HL-60 (cell line): ENCODE measurements at regions not wholly inside any gene's neighbourhood (a gene's known extent, or its start where the extent isn't known, plus 50 kb on each side); places are given as distances from the start of the nearest gene placed in this dataset.
"Not testable (repeated sequence)": the region's sequence is repeated elsewhere in the genome, so short reads cannot be mapped to it uniquely, and the experiment has no call there.

ENCODE experiments used
- DNase-seq, 2 experiments: peaks; one replicate each; pipeline ENCODE4 v3.0.0-alpha.2; 2010 to 2020; ENCODE audit warnings: low read depth in 1 of 2, low spot score in 1 of 2
- H3K27ac ChIP-seq: fragments of 250-450 bp; sonication (Bioruptor Pico); replicated peaks from 2 replicates; pipeline ENCODE4 v1.5.1; 2020; ENCODE audit warnings: mild to moderate bottlenecking, moderate library complexity
- H3K27me3 ChIP-seq: fragments of 250-450 bp; sonication (Bioruptor Pico); 2 replicates; pipeline ENCODE4 v1.5.1; 2021; ENCODE audit warnings: mild to moderate bottlenecking, moderate library complexity; ENCODE audit not compliant: insufficient read depth, poor library complexity, severe bottlenecking
- H3K4me3 ChIP-seq: replicated peaks from 2 replicates; pipeline ENCODE4 v1.5.1; 2011; ENCODE audit warnings: mild to moderate bottlenecking, control low read depth, low read length; ENCODE audit not compliant: insufficient read depth
- GABPA ChIP-seq: IDR thresholded peaks from 2 replicates; pipeline ENCODE4 v1.6.1; 2012; ENCODE audit warnings: low read depth
- POLR2AphosphoS5 ChIP-seq: IDR thresholded peaks from 2 replicates; pipeline ENCODE4 v1.6.1; 2012; ENCODE audit warnings: low read depth
- SPI1 ChIP-seq: IDR thresholded peaks from 2 replicates; pipeline ENCODE4 v1.6.1; 2012; ENCODE audit warnings: low read depth, mild to moderate bottlenecking, borderline replicate concordance
- TF ChIP-seq, protein P1 (sequence below): IDR thresholded peaks from 2 replicates; pipeline ENCODE4 v1.6.1; 2012; ENCODE audit warnings: low read depth; ENCODE audit not compliant: insufficient replicate concordance
- TF ChIP-seq, protein P2 (sequence below): IDR thresholded peaks from one replicate; pipeline ENCODE4 v1.5.1; 2011; ENCODE audit warnings: low read length, control low read depth, inconsistent platforms; ENCODE audit not compliant: insufficient read depth

DNA sequence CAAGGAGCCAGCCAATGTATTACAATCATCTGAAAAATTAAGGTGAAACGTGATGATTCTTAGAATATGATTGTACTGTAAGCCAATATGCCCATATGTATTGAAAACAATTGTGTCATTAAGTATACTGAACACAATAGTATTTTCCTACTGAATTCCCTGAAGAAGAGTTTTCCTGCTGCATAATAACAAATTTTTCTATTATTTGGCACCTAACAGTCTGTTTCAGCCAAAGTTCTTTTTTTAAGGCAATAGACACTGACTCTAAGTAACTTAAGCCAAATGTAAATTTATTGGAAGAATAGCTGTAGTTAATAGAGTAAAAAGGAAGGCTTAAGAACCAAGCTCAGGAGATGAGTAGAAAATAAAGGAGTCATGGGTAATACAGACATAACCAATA lies 220.6 kb downstream of the PPP4R3C start:
- H3K27me3 ChIP-seq, result no peaks in the 10 kb centered on the region
- DNase-seq, result no peak
- no peak overlapping the region for H3K27ac ChIP-seq
- TF ChIP-seq GABPA (no peak), POLR2AphosphoS5 (no peak), SPI1 (no peak)
- TF ChIP-seq, protein P1, sequence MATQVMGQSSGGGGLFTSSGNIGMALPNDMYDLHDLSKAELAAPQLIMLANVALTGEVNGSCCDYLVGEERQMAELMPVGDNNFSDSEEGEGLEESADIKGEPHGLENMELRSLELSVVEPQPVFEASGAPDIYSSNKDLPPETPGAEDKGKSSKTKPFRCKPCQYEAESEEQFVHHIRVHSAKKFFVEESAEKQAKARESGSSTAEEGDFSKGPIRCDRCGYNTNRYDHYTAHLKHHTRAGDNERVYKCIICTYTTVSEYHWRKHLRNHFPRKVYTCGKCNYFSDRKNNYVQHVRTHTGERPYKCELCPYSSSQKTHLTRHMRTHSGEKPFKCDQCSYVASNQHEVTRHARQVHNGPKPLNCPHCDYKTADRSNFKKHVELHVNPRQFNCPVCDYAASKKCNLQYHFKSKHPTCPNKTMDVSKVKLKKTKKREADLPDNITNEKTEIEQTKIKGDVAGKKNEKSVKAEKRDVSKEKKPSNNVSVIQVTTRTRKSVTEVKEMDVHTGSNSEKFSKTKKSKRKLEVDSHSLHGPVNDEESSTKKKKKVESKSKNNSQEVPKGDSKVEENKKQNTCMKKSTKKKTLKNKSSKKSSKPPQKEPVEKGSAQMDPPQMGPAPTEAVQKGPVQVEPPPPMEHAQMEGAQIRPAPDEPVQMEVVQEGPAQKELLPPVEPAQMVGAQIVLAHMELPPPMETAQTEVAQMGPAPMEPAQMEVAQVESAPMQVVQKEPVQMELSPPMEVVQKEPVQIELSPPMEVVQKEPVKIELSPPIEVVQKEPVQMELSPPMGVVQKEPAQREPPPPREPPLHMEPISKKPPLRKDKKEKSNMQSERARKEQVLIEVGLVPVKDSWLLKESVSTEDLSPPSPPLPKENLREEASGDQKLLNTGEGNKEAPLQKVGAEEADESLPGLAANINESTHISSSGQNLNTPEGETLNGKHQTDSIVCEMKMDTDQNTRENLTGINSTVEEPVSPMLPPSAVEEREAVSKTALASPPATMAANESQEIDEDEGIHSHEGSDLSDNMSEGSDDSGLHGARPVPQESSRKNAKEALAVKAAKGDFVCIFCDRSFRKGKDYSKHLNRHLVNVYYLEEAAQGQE, result no peak
- TF ChIP-seq, protein P2, sequence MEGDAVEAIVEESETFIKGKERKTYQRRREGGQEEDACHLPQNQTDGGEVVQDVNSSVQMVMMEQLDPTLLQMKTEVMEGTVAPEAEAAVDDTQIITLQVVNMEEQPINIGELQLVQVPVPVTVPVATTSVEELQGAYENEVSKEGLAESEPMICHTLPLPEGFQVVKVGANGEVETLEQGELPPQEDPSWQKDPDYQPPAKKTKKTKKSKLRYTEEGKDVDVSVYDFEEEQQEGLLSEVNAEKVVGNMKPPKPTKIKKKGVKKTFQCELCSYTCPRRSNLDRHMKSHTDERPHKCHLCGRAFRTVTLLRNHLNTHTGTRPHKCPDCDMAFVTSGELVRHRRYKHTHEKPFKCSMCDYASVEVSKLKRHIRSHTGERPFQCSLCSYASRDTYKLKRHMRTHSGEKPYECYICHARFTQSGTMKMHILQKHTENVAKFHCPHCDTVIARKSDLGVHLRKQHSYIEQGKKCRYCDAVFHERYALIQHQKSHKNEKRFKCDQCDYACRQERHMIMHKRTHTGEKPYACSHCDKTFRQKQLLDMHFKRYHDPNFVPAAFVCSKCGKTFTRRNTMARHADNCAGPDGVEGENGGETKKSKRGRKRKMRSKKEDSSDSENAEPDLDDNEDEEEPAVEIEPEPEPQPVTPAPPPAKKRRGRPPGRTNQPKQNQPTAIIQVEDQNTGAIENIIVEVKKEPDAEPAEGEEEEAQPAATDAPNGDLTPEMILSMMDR, result no peak
- H3K4me3 ChIP-seq, result no peak overlapping the region

DNA sequence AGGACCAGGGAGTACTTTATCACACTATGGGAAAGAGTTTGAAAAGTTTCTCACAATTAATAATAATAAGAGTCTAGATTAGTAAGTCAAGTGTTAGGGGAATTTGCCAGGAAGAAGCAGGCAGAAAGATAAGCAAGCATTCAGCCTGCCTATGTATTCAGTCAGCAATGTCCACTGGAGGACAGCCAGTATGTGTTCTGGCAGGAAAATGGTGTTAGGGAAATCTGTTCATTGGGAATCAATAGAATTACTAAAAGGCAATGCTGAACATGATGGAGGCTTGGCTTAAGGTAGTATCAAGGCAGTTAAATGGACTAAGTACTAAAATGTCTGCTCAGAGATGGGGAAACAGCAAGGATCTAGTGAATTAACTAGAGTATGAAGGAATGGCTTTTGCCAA lies 221.2 kb downstream of the PPP4R3C start:
- Histone ChIP-seq H3K4me3 (no peak overlapping the region), H3K27me3 (no peaks in the 10 kb centered on the region), H3K27ac (no peak overlapping the region)
- TF ChIP-seq, protein P1, result no peak
- no peak for TF ChIP-seq SPI1
- DNase-seq, result no peak

DNA sequence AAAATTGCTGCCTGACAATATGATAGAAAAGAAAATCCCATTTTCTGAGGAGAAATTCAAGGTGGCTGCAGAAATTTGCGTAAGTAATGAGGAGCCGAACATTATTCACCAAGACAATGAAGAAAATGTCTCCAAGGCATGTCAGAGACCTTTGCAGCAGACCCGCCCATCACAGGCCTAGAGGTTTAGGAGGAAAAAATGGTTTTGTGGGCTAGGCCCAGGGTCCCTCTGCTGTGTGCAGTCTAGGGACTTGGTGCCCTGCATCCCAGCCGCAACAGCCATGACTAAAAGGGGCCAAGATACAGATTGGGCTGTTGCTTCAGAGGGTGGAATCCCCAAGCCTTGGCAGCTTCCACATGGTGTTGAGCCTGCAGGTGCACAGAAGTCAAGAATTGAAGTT lies 223.1 kb downstream of the PPP4R3C start:
- not testable (repeated sequence) for H3K27me3 ChIP-seq, H3K27ac ChIP-seq, DNase-seq, H3K4me3 ChIP-seq

DNA sequence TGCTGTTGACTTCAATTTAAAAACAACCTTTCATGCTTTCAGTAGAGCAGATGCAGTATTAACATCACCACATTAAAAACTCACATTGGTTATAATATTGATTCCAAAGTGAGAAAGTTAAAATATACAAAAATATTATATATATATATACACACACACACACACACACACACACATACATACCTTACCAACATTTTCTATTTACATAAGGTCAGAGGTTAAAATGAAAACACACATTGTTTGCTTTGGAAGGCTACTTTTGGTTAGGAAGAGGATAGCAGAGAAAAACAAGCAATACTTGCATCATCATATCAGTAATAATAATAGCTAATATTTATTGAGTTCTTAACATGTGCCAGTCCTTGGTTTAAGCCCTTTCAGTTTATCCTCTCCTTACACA lies 226.5 kb downstream of the PPP4R3C start:
- Histone ChIP-seq H3K27ac (no peak overlapping the region), H3K27me3 (no peaks in the 10 kb centered on the region), H3K4me3 (no peak overlapping the region)
- TF ChIP-seq, protein P2, result no peak
- TF ChIP-seq SPI1 (no peak), POLR2AphosphoS5 (no peak), GABPA (no peak)
- TF ChIP-seq, protein P1, result no peak
- DNase-seq, result no peak
